ENCODE measurements at regions not wholly inside any gene's neighbourhood (a gene's known extent, or its start where the extent isn't known, plus 50 kb on each side); places are given as distances from the start of the nearest gene placed in this dataset.

GRCh38 chr10:58016614-58017013 is 251.1 kb downstream of the IPMK start:
- Histone ChIP-seq H3K27ac (ENCODE audit: low read length) (no peak overlapping the region), H3K4me2 (ENCODE audit: low read depth, low read length, poor library complexity, severe bottlenecking) (no peak overlapping the region), H3K4me1 (ENCODE audit: low read length) (no peaks in the 10 kb centered on the region), H3K9me2 (replicated peaks; ENCODE audit: insufficient read depth, low read length) (no peaks in the 10 kb centered on the region; the same call in 1 of the 2 replicates), H4K20me1 (ENCODE audit: insufficient read depth, low read depth, low read length) (no peaks in the 10 kb centered on the region), H3K27me3 (ENCODE audit: low read length) (no peaks in the 10 kb centered on the region), H2AFZ (ENCODE audit: low read length) (no peak overlapping the region), H3K79me2 (ENCODE audit: low read length) (no peaks in the 10 kb centered on the region), H3K36me3 (ENCODE audit: insufficient read depth, low read length) (no peaks in the 10 kb centered on the region), H3K9ac (ENCODE audit: low read length) (no peak overlapping the region), H3K4me3 (ENCODE audit: low read length) (no peak overlapping the region), H3K9me3 (ENCODE audit: low read length) (no peaks in the 10 kb centered on the region; the same call in 1 of the 2 replicates)
- no peak for DNase-seq

- Histone ChIP-seq H3K36me3 (ENCODE audit: insufficient read depth, low read length) (no peaks in the 10 kb centered on the region), H3K4me1 (ENCODE audit: low read length) (no peaks in the 10 kb centered on the region), H3K9me2 (replicated peaks; ENCODE audit: insufficient read depth, low read length) (no peaks in the 10 kb centered on the region; the same call in 1 of the 2 replicates), H4K20me1 (ENCODE audit: insufficient read depth, low read depth, low read length) (no peaks in the 10 kb centered on the region), H3K9ac (ENCODE audit: low read length) (no peak overlapping the region), H3K4me3 (ENCODE audit: low read length) (no peak overlapping the region), H3K4me2 (ENCODE audit: low read depth, low read length, poor library complexity, severe bottlenecking) (no peak overlapping the region), H3K79me2 (ENCODE audit: low read length) (no peaks in the 10 kb centered on the region), H2AFZ (ENCODE audit: low read length) (no peak overlapping the region), H3K27ac (ENCODE audit: low read length) (no peak overlapping the region), H3K9me3 (ENCODE audit: low read length) (no peaks in the 10 kb centered on the region), H3K27me3 (ENCODE audit: low read length) (no peaks in the 10 kb centered on the region)
- DNase-seq = no peak
These were observed 253.3 kb downstream of the IPMK start for GRCh38 chr10:58014436-58014835.

- H4K20me1 ChIP-seq (ENCODE audit: insufficient read depth, low read depth, low read length) = no peaks in the 10 kb centered on the region
- no peak overlapping the region for H3K4me2 ChIP-seq (ENCODE audit: low read depth, low read length, poor library complexity, severe bottlenecking)
These were observed 254.3 kb downstream of the IPMK start for GRCh38 chr10:58013406-58013805.

GRCh38 chr10:58010073-58010702 is 257.5 kb downstream of the IPMK start:
- Histone ChIP-seq H4K20me1 (ENCODE audit: insufficient read depth, low read depth, low read length) (no peaks in the 10 kb centered on the region), H3K4me2 (ENCODE audit: low read depth, low read length, poor library complexity, severe bottlenecking) (no peak overlapping the region), H3K27me3 (ENCODE audit: low read length) (no peaks in the 10 kb centered on the region), H3K9ac (ENCODE audit: low read length) (no peak overlapping the region), H3K9me2 (replicated peaks; ENCODE audit: insufficient read depth, low read length) (no peaks in the 10 kb centered on the region), H3K4me3 (ENCODE audit: low read length) (no peak overlapping the region), H2AFZ (ENCODE audit: low read length) (no peak overlapping the region), H3K4me1 (ENCODE audit: low read length) (no peaks in the 10 kb centered on the region), H3K27ac (ENCODE audit: low read length) (no peak overlapping the region), H3K79me2 (ENCODE audit: low read length) (no peaks in the 10 kb centered on the region), H3K9me3 (ENCODE audit: low read length) (no peaks in the 10 kb centered on the region), H3K36me3 (ENCODE audit: insufficient read depth, low read length) (no peaks in the 10 kb centered on the region)
- DNase-seq = no peak

More at GRCh38 chr10:58013406-58013805, 254.3 kb downstream of the IPMK start:
- Histone ChIP-seq H3K4me3 (ENCODE audit: low read length) (no peak overlapping the region), H3K27me3 (ENCODE audit: low read length) (no peaks in the 10 kb centered on the region), H3K79me2 (ENCODE audit: low read length) (no peaks in the 10 kb centered on the region), H2AFZ (ENCODE audit: low read length) (no peak overlapping the region), H3K36me3 (ENCODE audit: insufficient read depth, low read length) (no peaks in the 10 kb centered on the region), H3K9me2 (replicated peaks; ENCODE audit: insufficient read depth, low read length) (no peaks in the 10 kb centered on the region), H3K27ac (ENCODE audit: low read length) (no peak overlapping the region), H3K9ac (ENCODE audit: low read length) (no peak overlapping the region), H3K4me1 (ENCODE audit: low read length) (no peaks in the 10 kb centered on the region), H3K9me3 (ENCODE audit: low read length) (no peaks in the 10 kb centered on the region)
- DNase-seq = no peak

GRCh38 chr10:58003945-58004344 is 263.7 kb downstream of the IPMK start:
- Histone ChIP-seq H3K79me2 (ENCODE audit: low read length) (no peaks in the 10 kb centered on the region), H3K27me3 (ENCODE audit: low read length) (no peaks in the 10 kb centered on the region), H3K27ac (ENCODE audit: low read length) (no peak overlapping the region), H4K20me1 (ENCODE audit: insufficient read depth, low read depth, low read length) (no peaks in the 10 kb centered on the region), H3K4me2 (ENCODE audit: low read depth, low read length, poor library complexity, severe bottlenecking) (no peak overlapping the region), H3K9ac (ENCODE audit: low read length) (no peak overlapping the region), H3K4me1 (ENCODE audit: low read length) (no peaks in the 10 kb centered on the region), H3K36me3 (ENCODE audit: insufficient read depth, low read length) (no peaks in the 10 kb centered on the region), H3K9me2 (replicated peaks; ENCODE audit: insufficient read depth, low read length) (no peaks in the 10 kb centered on the region), H2AFZ (ENCODE audit: low read length) (no peak overlapping the region), H3K9me3 (ENCODE audit: low read length) (no peaks in the 10 kb centered on the region), H3K4me3 (ENCODE audit: low read length) (no peak overlapping the region)
- no peak for DNase-seq

GRCh38 chr10:58001159-58001558 is 266.5 kb downstream of the IPMK start:
- Histone ChIP-seq H2AFZ (ENCODE audit: low read length) (no peak overlapping the region), H3K27ac (ENCODE audit: low read length) (no peak overlapping the region), H3K4me3 (ENCODE audit: low read length) (no peak overlapping the region), H3K79me2 (ENCODE audit: low read length) (no peaks in the 10 kb centered on the region), H3K27me3 (ENCODE audit: low read length) (no peaks in the 10 kb centered on the region), H3K36me3 (ENCODE audit: insufficient read depth, low read length) (no peaks in the 10 kb centered on the region), H3K4me1 (ENCODE audit: low read length) (no peaks in the 10 kb centered on the region), H3K9me2 (replicated peaks; ENCODE audit: insufficient read depth, low read length) (no peaks in the 10 kb centered on the region), H4K20me1 (ENCODE audit: insufficient read depth, low read depth, low read length) (no peaks in the 10 kb centered on the region), H3K4me2 (ENCODE audit: low read depth, low read length, poor library complexity, severe bottlenecking) (no peak overlapping the region), H3K9ac (ENCODE audit: low read length) (no peak overlapping the region), H3K9me3 (ENCODE audit: low read length) (no peaks in the 10 kb centered on the region)
- no peak for DNase-seq

- Histone ChIP-seq H3K79me2 (ENCODE audit: low read length) (no peaks in the 10 kb centered on the region), H3K27me3 (ENCODE audit: low read length) (no peaks in the 10 kb centered on the region), H3K4me3 (ENCODE audit: low read length) (no peak overlapping the region), H3K4me1 (ENCODE audit: low read length) (no peaks in the 10 kb centered on the region), H3K9ac (ENCODE audit: low read length) (no peak overlapping the region), H2AFZ (ENCODE audit: low read length) (no peak overlapping the region), H3K9me2 (replicated peaks; ENCODE audit: insufficient read depth, low read length) (no peaks in the 10 kb centered on the region), H3K36me3 (ENCODE audit: insufficient read depth, low read length) (no peaks in the 10 kb centered on the region), H3K9me3 (ENCODE audit: low read length) (no peaks in the 10 kb centered on the region), H3K4me2 (ENCODE audit: low read depth, low read length, poor library complexity, severe bottlenecking) (no peak overlapping the region), H3K27ac (ENCODE audit: low read length) (no peak overlapping the region), H4K20me1 (ENCODE audit: insufficient read depth, low read depth, low read length) (no peaks in the 10 kb centered on the region)
- no peak for DNase-seq
These were observed 271.2 kb downstream of the IPMK start for GRCh38 chr10:57996536-57996935.

GRCh38 chr10:57993302-57993701 is 274.4 kb downstream of the IPMK start:
- Histone ChIP-seq H3K4me2 (ENCODE audit: low read depth, low read length, poor library complexity, severe bottlenecking) (no peak overlapping the region), H3K4me1 (ENCODE audit: low read length) (no peaks in the 10 kb centered on the region), H4K20me1 (ENCODE audit: insufficient read depth, low read depth, low read length) (no peaks in the 10 kb centered on the region), H3K79me2 (ENCODE audit: low read length) (no peaks in the 10 kb centered on the region), H3K36me3 (ENCODE audit: insufficient read depth, low read length) (no peaks in the 10 kb centered on the region), H3K9ac (ENCODE audit: low read length) (no peak overlapping the region), H3K27me3 (ENCODE audit: low read length) (no peaks in the 10 kb centered on the region), H2AFZ (ENCODE audit: low read length) (no peak overlapping the region), H3K9me2 (replicated peaks; ENCODE audit: insufficient read depth, low read length) (no peaks in the 10 kb centered on the region), H3K9me3 (ENCODE audit: low read length) (no peaks in the 10 kb centered on the region), H3K27ac (ENCODE audit: low read length) (no peak overlapping the region), H3K4me3 (ENCODE audit: low read length) (no peak overlapping the region)
- DNase-seq = no peak
